ENCODE measurements at regions not wholly inside any gene's neighbourhood (a gene's known extent, or its start where the extent isn't known, plus 50 kb on each side); places are given as distances from the start of the nearest gene placed in this dataset.

DNA sequence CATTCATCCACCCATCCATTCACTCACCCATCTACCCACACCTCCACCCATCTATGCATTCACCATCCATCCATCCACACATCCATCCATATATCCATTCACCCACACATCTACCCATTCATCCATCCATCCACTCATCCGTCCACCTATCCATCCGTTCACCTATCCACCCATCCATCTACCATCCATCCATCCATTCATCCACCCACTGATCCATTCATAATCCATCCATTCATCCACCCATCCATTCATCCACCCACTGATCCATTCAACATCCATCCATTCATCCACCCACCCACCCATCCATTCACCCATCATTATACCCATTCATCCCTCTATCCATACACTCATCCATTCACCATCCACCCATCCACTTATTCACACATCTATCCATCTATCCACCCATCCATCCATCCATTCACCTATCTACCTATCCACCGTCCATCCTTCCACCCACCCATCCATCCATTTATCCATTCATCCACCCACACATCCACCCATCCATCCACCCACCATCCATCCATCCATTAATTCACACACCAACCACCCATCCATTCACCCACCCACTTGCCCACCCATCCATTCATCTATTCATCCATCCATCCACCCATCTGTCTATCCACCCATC lies 336.5 kb upstream of the IRX4 start:
- TF ChIP-seq CTCF (IDR thresholded peaks at IDR 0.05) (no peak), POLR2AphosphoS5 (IDR thresholded peaks at IDR 0.05) (no peak)

All from suprapubic skin (tissue), 3 donors.